ENCODE measurements at regions not wholly inside any gene's neighbourhood (a gene's known extent, or its start where the extent isn't known, plus 50 kb on each side); places are given as distances from the start of the nearest gene placed in this dataset.

DNA sequence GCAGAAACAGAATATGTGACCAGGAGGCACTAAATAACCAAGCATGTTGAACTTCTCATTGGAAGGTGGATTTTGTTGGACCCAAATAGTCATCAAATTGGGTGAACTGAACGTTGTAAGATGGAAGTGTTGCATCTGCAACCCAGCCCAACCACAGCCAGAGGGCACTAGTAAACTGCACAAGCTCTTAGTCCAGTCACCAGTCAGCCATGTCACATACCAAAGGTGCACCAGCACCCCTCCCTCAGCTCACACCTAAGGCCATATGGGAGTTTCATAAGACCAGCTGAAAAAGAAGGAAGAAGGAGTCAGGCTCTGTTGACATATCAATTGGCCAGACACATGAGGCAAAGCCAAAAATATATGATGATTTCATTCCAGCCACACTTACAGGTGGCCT is 481.7 kb upstream of the NR5A2 start:
- H3K36me3 ChIP-seq, result no peaks in the 10 kb centered on the region
- no peaks in the 10 kb centered on the region for H3K9me3 ChIP-seq
- H3K4me1 ChIP-seq, result no peaks in the 10 kb centered on the region
- DNase-seq, result no peak
- no peak overlapping the region for H3K4me3 ChIP-seq
- no peaks in the 10 kb centered on the region for H3K27me3 ChIP-seq
- TF ChIP-seq, protein P1, sequence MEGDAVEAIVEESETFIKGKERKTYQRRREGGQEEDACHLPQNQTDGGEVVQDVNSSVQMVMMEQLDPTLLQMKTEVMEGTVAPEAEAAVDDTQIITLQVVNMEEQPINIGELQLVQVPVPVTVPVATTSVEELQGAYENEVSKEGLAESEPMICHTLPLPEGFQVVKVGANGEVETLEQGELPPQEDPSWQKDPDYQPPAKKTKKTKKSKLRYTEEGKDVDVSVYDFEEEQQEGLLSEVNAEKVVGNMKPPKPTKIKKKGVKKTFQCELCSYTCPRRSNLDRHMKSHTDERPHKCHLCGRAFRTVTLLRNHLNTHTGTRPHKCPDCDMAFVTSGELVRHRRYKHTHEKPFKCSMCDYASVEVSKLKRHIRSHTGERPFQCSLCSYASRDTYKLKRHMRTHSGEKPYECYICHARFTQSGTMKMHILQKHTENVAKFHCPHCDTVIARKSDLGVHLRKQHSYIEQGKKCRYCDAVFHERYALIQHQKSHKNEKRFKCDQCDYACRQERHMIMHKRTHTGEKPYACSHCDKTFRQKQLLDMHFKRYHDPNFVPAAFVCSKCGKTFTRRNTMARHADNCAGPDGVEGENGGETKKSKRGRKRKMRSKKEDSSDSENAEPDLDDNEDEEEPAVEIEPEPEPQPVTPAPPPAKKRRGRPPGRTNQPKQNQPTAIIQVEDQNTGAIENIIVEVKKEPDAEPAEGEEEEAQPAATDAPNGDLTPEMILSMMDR (IDR thresholded peaks at IDR 0.05), result peak in 3 of 6 experiments; percentile 30 to 36 (median 31)
- no peak for TF ChIP-seq POLR2A (IDR thresholded peaks at IDR 0.05)
- H3K27ac ChIP-seq, result no peak overlapping the region

DNA sequence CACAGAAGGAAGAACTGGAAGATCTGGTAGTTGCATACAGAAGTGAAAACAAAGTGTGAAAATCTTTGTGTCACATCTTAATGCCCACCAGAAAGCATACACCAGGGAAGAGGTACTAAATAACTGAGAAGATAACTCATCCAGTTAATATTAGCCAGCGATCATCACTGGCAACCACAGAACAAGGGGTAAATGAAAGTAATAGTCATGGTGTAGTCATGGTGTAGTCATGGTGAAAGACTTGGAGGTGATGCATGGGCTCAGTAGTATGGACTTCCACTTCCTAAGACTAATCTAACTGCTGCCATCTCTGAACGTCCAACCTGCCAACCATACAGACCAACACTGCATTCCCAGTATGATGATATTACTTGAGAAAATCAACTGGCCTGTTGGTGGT is 481.2 kb upstream of the NR5A2 start:
- Histone ChIP-seq H3K9me3 (no peaks in the 10 kb centered on the region), H3K36me3 (no peaks in the 10 kb centered on the region), H3K4me3 (no peak overlapping the region), H3K27me3 (no peaks in the 10 kb centered on the region), H3K4me1 (no peaks in the 10 kb centered on the region), H3K27ac (no peak overlapping the region)
- no peak for TF ChIP-seq POLR2A (IDR thresholded peaks at IDR 0.05)
- TF ChIP-seq, protein P1 (IDR thresholded peaks at IDR 0.05), result no peak
- DNase-seq, result no peak

GRCh38 chr1:199549421-199549820 is 478.1 kb upstream of the NR5A2 start:
- no peaks in the 10 kb centered on the region for H3K4me1 ChIP-seq
- H3K36me3 ChIP-seq, result no peaks in the 10 kb centered on the region
- no peak overlapping the region for H3K27ac ChIP-seq
- DNase-seq, result no peak
- no peaks in the 10 kb centered on the region for H3K9me3 ChIP-seq
- TF ChIP-seq POLR2A (IDR thresholded peaks at IDR 0.05), result no peak
- TF ChIP-seq, protein P1 (IDR thresholded peaks at IDR 0.05), result no peak
- H3K4me3 ChIP-seq, result no peak overlapping the region
- no peaks in the 10 kb centered on the region for H3K27me3 ChIP-seq

GRCh38 chr1:199550199-199551065 is 477.1 kb upstream of the NR5A2 start:
- TF ChIP-seq, protein P1 (IDR thresholded peaks at IDR 0.05), result no peak
- TF ChIP-seq POLR2A (IDR thresholded peaks at IDR 0.05), result no peak
- no peak for DNase-seq
- H3K4me3 ChIP-seq, result no peak overlapping the region
- H3K4me1 ChIP-seq, result no peaks in the 10 kb centered on the region
- no peaks in the 10 kb centered on the region for H3K36me3 ChIP-seq
- H3K27ac ChIP-seq, result no peak overlapping the region
- H3K9me3 ChIP-seq, result no peaks in the 10 kb centered on the region
- no peaks in the 10 kb centered on the region for H3K27me3 ChIP-seq

GRCh38 chr1:199551967-199552565 is 475.4 kb upstream of the NR5A2 start:
- DNase-seq, result no peak
- no peak for TF ChIP-seq POLR2A (IDR thresholded peaks at IDR 0.05)
- TF ChIP-seq, protein P1 (IDR thresholded peaks at IDR 0.05), result peak; percentile 7 to 47 (median 37)
- no peaks in the 10 kb centered on the region for H3K4me1 ChIP-seq
- H3K4me3 ChIP-seq, result no peak overlapping the region
- no peak overlapping the region for H3K27ac ChIP-seq
- no peaks in the 10 kb centered on the region for H3K9me3 ChIP-seq
- no peaks in the 10 kb centered on the region for H3K27me3 ChIP-seq
- no peaks in the 10 kb centered on the region for H3K36me3 ChIP-seq

Measured in Peyer's patch (tissue), 4 donors.